ENCODE measurements at regions not wholly inside any gene's neighbourhood (a gene's known extent, or its start where the extent isn't known, plus 50 kb on each side); places are given as distances from the start of the nearest gene placed in this dataset.

- Mint-ChIP-seq H3K4me3 (no peak overlapping the region), H3K36me3 (no peaks in the 10 kb centered on the region), H3K4me1 (no peaks in the 10 kb centered on the region), H3K27ac (no peak overlapping the region), H3K9me3 (peaks cover 3 to 4% of the 10 kb centered on the region in 2 donors), H3K27me3 (ENCODE audit: low read depth in 2 of 2) (no peaks in the 10 kb centered on the region)
- no peak for ATAC-seq
- Histone ChIP-seq H3K27me3 (ENCODE audit: control insufficient read depth, insufficient read depth, low read length) (no peaks in the 10 kb centered on the region), H3K27ac (ENCODE audit: low read length) (no peak overlapping the region), H3K4me1 (ENCODE audit: control insufficient read depth, insufficient read depth, low read length) (no peaks in the 10 kb centered on the region), H3K9me3 (ENCODE audit: control insufficient read depth, insufficient read depth, low read length) (no peaks in the 10 kb centered on the region), H3K4me3 (ENCODE audit: low read length) (no peak overlapping the region), H3K36me3 (ENCODE audit: control insufficient read depth, insufficient read depth, low read length) (no peaks in the 10 kb centered on the region)
- WGBS (ENCODE audit: insufficient coverage): 88% methylated on average over 7 of the region's 8 CpGs
- TF ChIP-seq CTCF (IDR thresholded peaks at IDR 0.05): no peak
- intact Hi-C loops (cut with micrococcal nuclease): no loop called here
- DNase-seq: no peak
Measured at GRCh38 chr5:7325975-7326913, 69.7 kb upstream of the ADCY2 start.

- Histone ChIP-seq H3K36me3 (ENCODE audit: control insufficient read depth, insufficient read depth, low read length) (no peaks in the 10 kb centered on the region), H3K27me3 (ENCODE audit: control insufficient read depth, insufficient read depth, low read length) (no peaks in the 10 kb centered on the region), H3K4me1 (ENCODE audit: control insufficient read depth, insufficient read depth, low read length) (no peaks in the 10 kb centered on the region), H3K27ac (ENCODE audit: low read length) (no peak overlapping the region), H3K4me3 (ENCODE audit: low read length) (no peak overlapping the region), H3K9me3 (ENCODE audit: control insufficient read depth, insufficient read depth, low read length) (no peaks in the 10 kb centered on the region)
- 57% methylated on average over 4 of the region's 4 CpGs for WGBS (ENCODE audit: insufficient coverage)
- Mint-ChIP-seq H3K4me3 (no peak overlapping the region), H3K36me3 (no peaks in the 10 kb centered on the region), H3K9me3 (peaks cover 8 to 9% of the 10 kb centered on the region in 2 donors), H3K27ac (no peak overlapping the region), H3K4me1 (no peaks in the 10 kb centered on the region), H3K27me3 (ENCODE audit: low read depth in 2 of 2) (no peaks in the 10 kb centered on the region)
- ATAC-seq: no peak
- intact Hi-C loops (cut with micrococcal nuclease): no loop called here
- no peak for TF ChIP-seq CTCF (IDR thresholded peaks at IDR 0.05)
- no peak for DNase-seq
Measured at GRCh38 chr5:7329141-7329540, 66.8 kb upstream of the ADCY2 start.

GRCh38 chr5:7329712-7330111 is 66.2 kb upstream of the ADCY2 start:
- no peaks in the 10 kb centered on the region for H3K27me3 Mint-ChIP-seq (ENCODE audit: low read depth in 2 of 2)
- intact Hi-C loops (cut with micrococcal nuclease): no loop called here
- no peaks in the 10 kb centered on the region for H3K27me3 ChIP-seq (ENCODE audit: control insufficient read depth, insufficient read depth, low read length)
- no peaks in the 10 kb centered on the region for H3K4me1 ChIP-seq (ENCODE audit: control insufficient read depth, insufficient read depth, low read length)
- no peak for ATAC-seq
- H3K4me3 Mint-ChIP-seq: no peak overlapping the region
- no peak overlapping the region for H3K27ac ChIP-seq (ENCODE audit: low read length)
- 94% methylated on average over 2 of the region's 3 CpGs for WGBS (ENCODE audit: insufficient coverage)
- peaks cover 9 to 11% of the 10 kb centered on the region in 2 donors for H3K9me3 Mint-ChIP-seq
- H3K27ac Mint-ChIP-seq: no peak overlapping the region
- no peak for DNase-seq
- no peaks in the 10 kb centered on the region for H3K4me1 Mint-ChIP-seq
- H3K9me3 ChIP-seq (ENCODE audit: control insufficient read depth, insufficient read depth, low read length): no peaks in the 10 kb centered on the region
- H3K4me3 ChIP-seq (ENCODE audit: low read length): no peak overlapping the region
- no peak for TF ChIP-seq CTCF (IDR thresholded peaks at IDR 0.05)
- H3K36me3 Mint-ChIP-seq: no peaks in the 10 kb centered on the region
- H3K36me3 ChIP-seq (ENCODE audit: control insufficient read depth, insufficient read depth, low read length): no peaks in the 10 kb centered on the region
